Muscle of back (tissue), 3 donors: ENCODE measurements at regions not wholly inside any gene's neighbourhood (a gene's known extent, or its start where the extent isn't known, plus 50 kb on each side); places are given as distances from the start of the nearest gene placed in this dataset.

Source experiments
- DNase-seq, 3 donors: peaks; one replicate each; pipeline versions ENCODE4 v3.0.0 to v3.0.0-alpha.2; 2013

- DNase-seq, result peak in 1 of 3 donors; percentile 56
Measured at GRCh38 chr18:21996351-21996826, 173.0 kb upstream of the GATA6 start.

- DNase-seq, result peak in 1 of 3 donors; percentile 42
Measured at GRCh38 chr18:21997207-21998143, 171.9 kb upstream of the GATA6 start.

DNA sequence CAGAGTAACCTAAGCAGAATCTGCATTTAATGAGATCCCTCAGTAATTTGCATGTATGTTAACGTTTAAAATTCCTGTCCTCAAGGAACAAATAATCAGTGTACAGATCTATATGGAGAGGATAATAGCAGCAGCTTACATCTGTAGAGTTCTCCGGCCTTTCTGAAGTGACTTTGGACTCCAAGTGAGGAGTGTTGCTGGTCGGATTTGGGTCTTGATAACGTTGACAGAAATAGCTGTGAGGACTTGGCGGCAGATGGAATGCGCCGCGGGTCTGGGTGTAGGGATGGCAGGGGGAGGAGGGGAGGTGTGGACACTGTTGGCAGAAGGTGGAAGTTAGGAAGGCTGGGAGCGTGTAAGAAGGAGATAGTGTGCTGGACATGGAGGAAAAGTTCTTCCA lies 170.9 kb upstream of the GATA6 start:
- no peak for DNase-seq

GRCh38 chr18:22001912-22002487 lies 167.4 kb upstream of the GATA6 start:
- DNase-seq, result no peak

GRCh38 chr18:22005191-22005841 lies 164.1 kb upstream of the GATA6 start:
- DNase-seq, result peak; percentile 36 to 91 (median 67)

GRCh38 chr18:22006458-22006857 lies 162.9 kb upstream of the GATA6 start:
- no peak for DNase-seq

GRCh38 chr18:22009242-22009641 lies 160.1 kb upstream of the GATA6 start:
- no peak for DNase-seq

DNA sequence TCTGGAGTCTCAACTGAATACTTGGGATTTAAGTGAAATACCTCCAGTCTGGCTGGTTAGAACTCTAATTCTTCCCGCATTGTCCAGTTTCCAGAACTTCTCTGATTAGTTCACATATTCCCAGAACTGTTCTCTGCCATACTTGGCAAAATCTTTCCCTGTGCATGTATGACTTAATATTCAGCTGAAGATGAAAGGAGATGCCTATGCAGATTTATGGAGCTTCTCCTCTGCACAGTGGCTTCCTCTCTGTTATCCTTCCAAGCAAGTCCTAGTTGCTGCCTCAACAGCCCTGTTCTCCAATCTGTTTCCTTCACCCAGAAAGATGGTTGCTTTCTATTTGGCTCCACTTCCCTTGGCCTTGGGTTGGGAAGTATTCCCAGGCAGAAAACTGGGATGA lies 155.4 kb upstream of the GATA6 start:
- no peak for DNase-seq

GRCh38 chr18:22015156-22015555 lies 154.2 kb upstream of the GATA6 start:
- DNase-seq, result no peak

DNA sequence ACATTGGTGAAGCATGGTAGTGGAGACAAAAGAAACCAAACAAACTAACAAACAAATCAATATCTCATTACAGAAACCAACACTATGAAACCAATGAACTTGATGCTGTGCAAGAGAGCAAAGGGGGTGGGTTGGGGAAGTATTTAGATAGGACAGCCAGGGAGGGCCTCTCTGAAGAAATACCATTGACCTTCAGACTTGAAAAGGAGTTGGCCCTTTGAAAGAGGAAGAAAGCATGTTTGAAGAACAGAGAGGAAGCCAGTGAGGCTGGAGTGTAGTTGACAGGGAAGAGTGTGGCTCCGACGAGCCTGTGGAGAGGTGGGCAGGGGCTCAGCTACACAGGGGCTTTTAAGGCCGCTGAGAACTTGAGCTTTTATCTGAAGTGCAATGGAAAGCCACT lies 151.0 kb upstream of the GATA6 start:
- DNase-seq, result no peak

GRCh38 chr18:22019193-22019592 lies 150.2 kb upstream of the GATA6 start:
- DNase-seq, result no peak

- DNase-seq, result no peak
Measured at GRCh38 chr18:22020127-22020866, 149.1 kb upstream of the GATA6 start.

GRCh38 chr18:22020867-22021370 lies 148.5 kb upstream of the GATA6 start:
- DNase-seq, result no peak

- DNase-seq, result no peak
Measured at GRCh38 chr18:22021701-22022100, 147.7 kb upstream of the GATA6 start.

DNA sequence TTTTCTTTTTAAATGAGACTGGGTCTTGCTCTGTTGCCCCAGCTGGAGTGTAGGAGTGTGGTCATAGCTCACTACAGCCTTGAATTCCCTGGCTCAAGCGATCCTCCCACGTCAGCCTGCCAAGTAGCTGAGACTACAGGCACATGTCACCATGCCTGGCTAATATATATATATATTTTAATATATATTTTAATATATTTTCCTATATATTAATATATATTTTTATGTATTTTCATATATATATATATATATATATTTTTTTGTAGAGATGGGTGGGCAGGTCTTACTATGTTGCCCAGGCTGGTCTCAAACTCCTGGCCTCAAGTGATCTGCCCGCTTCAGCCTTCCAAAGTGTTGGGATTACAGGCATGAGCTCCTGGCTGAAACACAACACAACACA lies 144.5 kb upstream of the GATA6 start:
- DNase-seq, result no peak

DNA sequence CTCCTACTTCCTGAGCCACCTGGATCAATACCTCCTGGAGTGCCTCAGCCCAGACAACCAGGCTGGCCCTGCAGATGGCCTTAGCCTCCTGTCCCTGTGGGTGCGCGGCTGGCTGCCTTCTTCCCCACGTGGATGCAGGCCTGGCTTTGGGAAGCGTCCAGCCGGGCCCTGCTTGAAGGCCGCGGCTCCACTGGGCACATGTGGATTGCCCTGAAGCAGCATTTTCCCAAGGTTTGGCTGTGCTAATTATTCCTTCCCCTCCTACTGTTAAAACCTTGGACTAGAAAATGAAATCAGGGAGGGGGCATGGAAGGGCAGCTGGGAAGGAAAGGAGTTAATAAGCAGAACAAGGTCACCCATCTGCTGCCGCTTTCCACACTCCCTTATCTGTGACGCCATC lies 143.0 kb upstream of the GATA6 start:
- DNase-seq, result no peak

GRCh38 chr18:22026889-22027288 lies 142.5 kb upstream of the GATA6 start:
- DNase-seq, result no peak

DNA sequence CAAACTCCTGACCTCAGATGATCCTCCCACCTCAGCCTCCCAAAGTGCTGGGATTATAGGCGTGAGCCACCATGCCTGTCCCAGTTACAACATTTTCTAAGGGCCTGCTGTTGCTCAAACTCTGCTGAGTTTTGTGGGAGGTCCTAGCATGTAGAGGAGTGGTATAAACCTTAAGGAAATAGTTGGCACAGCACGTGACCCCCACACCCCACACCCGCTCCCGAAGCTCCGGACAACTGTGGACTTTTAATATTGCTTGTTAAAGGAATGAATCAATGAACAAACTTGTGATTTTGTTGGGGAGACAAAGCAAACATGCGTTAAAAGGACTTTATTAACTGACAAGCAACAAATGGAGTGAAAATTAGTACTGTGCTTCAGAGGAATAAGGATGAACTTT lies 137.8 kb upstream of the GATA6 start:
- no peak for DNase-seq

GRCh38 chr18:22032392-22032961 lies 136.9 kb upstream of the GATA6 start:
- peak in 1 of 3 donors; percentile 89 for DNase-seq

DNA sequence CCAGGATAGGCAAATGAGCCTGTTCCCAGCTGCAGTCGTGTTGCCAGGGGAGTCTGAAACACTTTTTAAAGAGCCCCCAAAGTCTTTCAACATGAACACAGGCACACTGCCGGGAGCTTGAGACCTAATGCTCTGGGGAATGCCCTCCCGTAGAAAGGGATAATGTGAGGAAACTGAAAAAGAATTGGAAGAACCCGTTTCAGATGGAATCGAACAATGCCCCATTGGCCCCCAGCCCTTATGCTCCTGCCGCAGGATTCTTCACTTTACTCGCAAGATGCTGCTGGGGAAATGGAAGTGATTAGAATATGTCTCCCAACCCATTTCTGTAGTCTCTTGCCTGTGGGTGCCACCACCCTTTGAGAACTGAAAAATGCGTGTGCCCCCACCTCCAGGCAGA lies 136.3 kb upstream of the GATA6 start:
- no peak for DNase-seq

GRCh38 chr18:22034276-22034675 lies 135.1 kb upstream of the GATA6 start:
- DNase-seq, result no peak
